ENCODE measurements at regions not wholly inside any gene's neighbourhood (a gene's known extent, or its start where the extent isn't known, plus 50 kb on each side); places are given as distances from the start of the nearest gene placed in this dataset.
A peak's percentile ranks its signal among the peaks of the same experiment; 100 is the strongest.

DNA sequence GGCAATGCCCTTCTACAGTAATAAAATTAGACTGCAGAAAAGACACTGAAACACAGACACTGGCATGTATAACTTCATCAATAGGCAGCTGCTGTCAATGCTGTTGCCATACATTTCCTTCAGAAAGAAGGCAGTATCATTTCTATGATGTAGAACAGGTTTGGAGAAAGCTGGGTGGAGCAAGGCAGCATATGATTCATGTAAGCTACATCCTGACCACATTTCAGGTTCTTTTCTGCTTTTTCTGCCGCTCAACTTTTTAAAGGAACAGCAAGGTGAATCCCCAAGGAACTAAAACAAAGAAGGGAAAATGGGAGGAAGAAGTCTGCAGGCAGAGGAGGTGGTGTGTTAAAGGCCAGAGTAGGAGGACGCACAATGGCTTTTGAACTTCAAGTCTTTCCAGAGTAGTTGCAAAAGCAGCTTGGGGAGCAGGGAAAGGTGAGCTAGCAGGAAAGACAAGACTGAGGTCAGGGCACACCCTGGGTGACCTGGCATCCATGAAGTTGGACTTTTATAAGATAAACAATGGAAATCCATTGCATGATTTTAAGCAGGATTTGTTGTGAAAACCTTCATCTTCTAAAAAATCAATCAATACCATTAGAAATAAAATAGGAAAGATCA, 142.1 kb downstream of the MED10 start:
- Mint-ChIP-seq H3K36me3 (ENCODE audit: low read depth) (no peaks in the 10 kb centered on the region), H3K27ac (no peak overlapping the region), H3K4me3 (no peak overlapping the region), H3K4me1 (no peaks in the 10 kb centered on the region), H3K27me3 (peaks cover 21% of the 10 kb centered on the region), H3K9me3 (peaks cover 9% of the 10 kb centered on the region)
- no peak for ATAC-seq (replicated peaks)

DNA sequence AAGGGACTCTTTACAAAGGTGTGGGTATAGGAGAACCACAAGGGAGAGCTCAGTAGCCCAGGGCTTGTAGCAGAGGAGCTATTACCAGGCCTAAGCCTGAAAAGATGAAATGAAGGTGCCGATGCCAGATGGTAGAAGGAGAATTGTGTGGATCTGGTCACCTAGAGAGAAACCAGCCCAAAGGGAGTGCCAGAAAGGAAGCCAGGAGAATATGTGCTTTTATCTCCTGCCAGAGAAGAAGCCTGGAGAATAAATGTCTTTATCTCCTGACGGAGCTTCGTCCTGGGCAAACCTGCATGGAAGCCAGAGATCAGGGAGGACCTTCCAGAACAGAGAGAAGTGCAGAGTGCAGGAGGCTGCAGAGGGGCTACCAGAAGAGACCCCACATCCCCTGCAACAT, 142.6 kb downstream of the MED10 start:
- no peak for ATAC-seq (replicated peaks)
- Mint-ChIP-seq H3K27ac (no peak overlapping the region), H3K36me3 (ENCODE audit: low read depth) (no peaks in the 10 kb centered on the region), H3K9me3 (peaks cover 4% of the 10 kb centered on the region), H3K4me3 (no peak overlapping the region), H3K27me3 (peaks cover 16% of the 10 kb centered on the region), H3K4me1 (no peaks in the 10 kb centered on the region)

DNA sequence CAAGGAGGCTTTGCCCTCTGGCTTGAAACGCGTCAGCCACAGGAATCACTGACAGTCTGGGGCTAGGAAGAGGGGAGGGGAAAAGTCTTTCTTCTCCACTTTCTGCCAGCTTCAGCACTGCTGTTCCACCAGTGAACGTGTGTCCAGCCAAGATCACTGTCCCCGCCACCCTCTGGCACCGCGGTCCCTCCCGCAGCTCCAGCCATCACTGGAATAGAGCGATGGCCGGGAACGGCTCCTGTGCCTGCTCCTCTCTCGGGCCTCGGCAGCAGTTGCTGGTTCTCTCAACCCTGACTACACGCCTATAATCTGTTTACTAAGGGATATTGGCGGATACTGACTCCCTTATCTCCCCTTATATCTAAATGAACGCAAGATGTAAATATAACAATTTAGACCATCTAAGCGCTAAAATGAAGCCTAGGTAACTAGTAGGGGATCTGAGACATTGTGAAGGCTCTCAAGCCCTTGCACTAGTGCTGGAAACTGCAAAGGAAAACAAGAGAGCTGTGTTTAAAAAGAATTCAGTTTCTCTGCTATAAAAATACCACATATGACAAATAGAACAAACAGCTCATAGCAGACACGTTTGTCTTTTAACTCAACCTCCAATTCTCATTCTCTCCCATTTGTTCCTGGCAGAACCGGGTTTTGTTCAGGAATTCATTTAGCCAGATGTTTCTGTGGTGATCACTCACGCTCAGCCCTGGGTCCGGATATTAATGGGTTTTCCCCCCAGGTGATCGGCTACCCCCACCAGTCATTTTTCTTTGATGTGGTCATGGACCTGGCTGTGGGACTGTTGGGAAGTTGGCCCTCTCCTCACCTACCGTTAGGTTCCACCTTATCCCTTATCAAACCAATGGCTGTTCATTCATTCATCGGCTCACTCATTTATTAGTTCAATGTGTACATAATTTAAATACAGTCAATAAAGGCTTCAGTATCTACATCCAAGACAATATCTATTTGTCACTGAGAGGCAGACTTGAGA, 149.8 kb downstream of the MED10 start:
- Mint-ChIP-seq H3K4me1 (no peaks in the 10 kb centered on the region), H3K9me3 (no peaks in the 10 kb centered on the region), H3K4me3 (no peak overlapping the region), H3K27me3 (peaks cover 15% of the 10 kb centered on the region), H3K27ac (no peak overlapping the region), H3K36me3 (ENCODE audit: low read depth) (no peaks in the 10 kb centered on the region)
- no peak for ATAC-seq (replicated peaks)

DNA sequence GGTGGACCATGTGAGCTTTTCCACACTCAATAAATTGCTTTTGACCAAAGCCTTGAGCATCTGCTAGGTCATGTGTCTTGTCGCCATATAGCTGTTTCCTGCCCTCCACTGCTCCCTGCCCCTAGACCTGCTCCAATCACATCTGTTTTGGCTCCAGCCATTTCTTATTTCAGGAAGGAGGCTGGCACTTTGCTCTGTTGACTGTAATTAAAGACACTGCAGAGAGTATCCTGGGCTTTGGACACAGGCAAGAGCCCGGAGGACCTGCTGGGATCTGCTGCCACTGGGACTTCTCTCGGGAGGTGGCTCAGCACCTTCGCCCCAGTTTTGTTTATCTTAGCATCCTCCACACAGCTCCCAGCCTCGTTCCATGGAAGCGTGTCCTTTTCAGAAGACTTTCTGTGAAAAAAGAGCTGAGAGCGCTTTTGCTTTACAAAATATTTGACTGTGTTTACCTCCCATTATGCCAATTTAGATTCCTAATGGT, 153.2 kb downstream of the MED10 start:
- no peak overlapping the region for H3K27ac Mint-ChIP-seq
- H3K4me1 Mint-ChIP-seq, result peaks cover 3% of the 10 kb centered on the region
- ATAC-seq (replicated peaks), result no peak
- H3K36me3 Mint-ChIP-seq (ENCODE audit: low read depth), result no peaks in the 10 kb centered on the region
- H3K27me3 Mint-ChIP-seq, result peaks cover 7% of the 10 kb centered on the region
- H3K4me3 Mint-ChIP-seq, result no peak overlapping the region
- H3K9me3 Mint-ChIP-seq, result no peaks in the 10 kb centered on the region

DNA sequence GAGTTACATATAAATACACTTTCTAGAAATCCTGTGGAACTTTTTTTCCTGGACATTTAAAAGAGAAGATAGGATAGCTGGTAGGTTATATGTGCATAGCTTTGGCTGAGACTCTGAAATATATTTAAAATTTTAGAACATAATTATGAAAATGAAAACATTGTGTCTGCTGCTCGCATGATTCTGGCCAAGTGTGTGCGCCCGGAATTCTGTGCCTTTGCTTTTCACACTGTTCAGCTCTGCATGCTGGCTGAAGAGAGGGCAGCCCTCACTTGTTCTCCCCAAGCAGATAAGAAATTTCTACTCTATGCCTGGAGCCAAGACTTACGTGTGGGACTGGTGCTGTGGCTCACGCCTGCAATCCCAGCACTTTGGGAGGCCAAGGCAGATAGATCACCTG, 153.9 kb downstream of the MED10 start:
- no peaks in the 10 kb centered on the region for H3K36me3 Mint-ChIP-seq (ENCODE audit: low read depth)
- H3K4me1 Mint-ChIP-seq, result peaks cover 3% of the 10 kb centered on the region
- ATAC-seq (replicated peaks), result no peak
- no peaks in the 10 kb centered on the region for H3K9me3 Mint-ChIP-seq
- no peak overlapping the region for H3K4me3 Mint-ChIP-seq
- no peak overlapping the region for H3K27ac Mint-ChIP-seq
- H3K27me3 Mint-ChIP-seq, result peaks cover 7% of the 10 kb centered on the region

DNA sequence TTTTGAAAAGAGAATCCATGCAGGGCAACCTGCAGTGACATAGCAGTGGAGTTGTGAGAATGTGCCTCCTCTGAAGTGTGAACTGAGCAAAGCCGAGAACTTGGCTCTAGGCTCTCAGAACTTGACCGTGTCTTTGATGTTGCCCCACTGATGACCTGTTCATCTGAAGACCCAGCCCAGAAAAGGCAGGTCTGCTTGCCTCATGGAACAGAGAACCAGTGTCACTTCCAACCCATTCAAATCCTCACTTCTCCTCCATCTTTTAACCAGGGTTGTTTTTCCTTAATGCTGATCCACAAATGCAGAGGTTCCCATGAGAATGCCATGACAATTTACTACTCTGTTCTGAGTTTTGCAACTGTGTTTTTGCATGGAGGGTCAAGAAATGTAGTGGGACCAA, 155.4 kb downstream of the MED10 start:
- ATAC-seq (replicated peaks), result no peak
- Mint-ChIP-seq H3K4me1 (peaks cover 3% of the 10 kb centered on the region), H3K27me3 (peaks cover 6% of the 10 kb centered on the region), H3K36me3 (ENCODE audit: low read depth) (no peaks in the 10 kb centered on the region), H3K27ac (no peak overlapping the region), H3K4me3 (no peak overlapping the region), H3K9me3 (no peaks in the 10 kb centered on the region)

DNA sequence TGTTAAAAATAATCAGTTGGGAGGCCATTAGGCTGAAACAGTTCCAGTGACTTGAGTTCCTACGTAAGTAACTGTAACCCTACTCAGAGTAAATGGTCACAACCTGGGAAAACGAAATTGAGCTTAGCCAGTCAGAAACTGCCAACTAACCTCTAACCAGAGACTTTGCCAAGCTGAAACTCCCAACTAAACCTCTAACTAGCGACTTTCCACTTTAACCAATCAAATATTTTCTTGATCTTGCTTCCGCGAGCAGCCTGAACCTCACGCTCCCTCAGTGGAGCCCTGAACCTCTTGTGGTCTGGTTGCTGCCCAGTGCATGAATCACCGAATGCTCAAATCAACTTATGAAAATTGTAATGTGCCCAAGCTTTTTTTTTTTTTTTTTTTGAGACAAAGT, 156.2 kb downstream of the MED10 start:
- Mint-ChIP-seq H3K4me3 (no peak overlapping the region), H3K27ac (no peak overlapping the region), H3K4me1 (peaks cover 3% of the 10 kb centered on the region), H3K9me3 (no peaks in the 10 kb centered on the region), H3K36me3 (ENCODE audit: low read depth) (no peaks in the 10 kb centered on the region), H3K27me3 (peaks cover 4% of the 10 kb centered on the region)
- peak; percentile 86 for ATAC-seq (replicated peaks)

DNA sequence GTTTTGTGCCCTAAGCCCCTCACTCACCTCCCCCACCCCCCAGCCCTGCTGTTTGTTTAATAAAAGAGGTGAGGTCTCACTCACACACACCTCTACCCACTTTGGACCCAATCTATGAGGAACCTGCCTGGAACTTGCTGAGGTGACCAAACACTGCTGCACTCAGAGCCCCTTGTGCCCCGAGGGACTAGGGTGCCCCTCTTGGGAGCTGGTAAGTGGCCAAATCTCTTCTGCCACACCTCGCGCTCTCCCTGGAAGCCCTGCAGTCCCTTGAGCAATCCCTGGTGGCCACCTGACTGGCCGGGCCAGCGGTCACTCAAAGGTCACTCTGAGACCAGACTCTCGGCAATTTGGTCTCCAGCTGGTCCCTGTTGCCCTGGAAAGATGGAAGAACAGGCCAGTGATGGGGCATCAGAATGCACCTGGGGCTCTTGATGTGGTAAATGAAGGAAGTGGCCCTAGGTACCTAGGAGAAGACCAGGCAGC, 157.2 kb downstream of the MED10 start:
- peaks cover 3% of the 10 kb centered on the region for H3K4me1 Mint-ChIP-seq
- no peak overlapping the region for H3K27ac Mint-ChIP-seq
- no peak for ATAC-seq (replicated peaks)
- no peaks in the 10 kb centered on the region for H3K36me3 Mint-ChIP-seq (ENCODE audit: low read depth)
- H3K27me3 Mint-ChIP-seq, result peaks cover 6% of the 10 kb centered on the region
- H3K9me3 Mint-ChIP-seq, result no peaks in the 10 kb centered on the region
- no peak overlapping the region for H3K4me3 Mint-ChIP-seq

DNA sequence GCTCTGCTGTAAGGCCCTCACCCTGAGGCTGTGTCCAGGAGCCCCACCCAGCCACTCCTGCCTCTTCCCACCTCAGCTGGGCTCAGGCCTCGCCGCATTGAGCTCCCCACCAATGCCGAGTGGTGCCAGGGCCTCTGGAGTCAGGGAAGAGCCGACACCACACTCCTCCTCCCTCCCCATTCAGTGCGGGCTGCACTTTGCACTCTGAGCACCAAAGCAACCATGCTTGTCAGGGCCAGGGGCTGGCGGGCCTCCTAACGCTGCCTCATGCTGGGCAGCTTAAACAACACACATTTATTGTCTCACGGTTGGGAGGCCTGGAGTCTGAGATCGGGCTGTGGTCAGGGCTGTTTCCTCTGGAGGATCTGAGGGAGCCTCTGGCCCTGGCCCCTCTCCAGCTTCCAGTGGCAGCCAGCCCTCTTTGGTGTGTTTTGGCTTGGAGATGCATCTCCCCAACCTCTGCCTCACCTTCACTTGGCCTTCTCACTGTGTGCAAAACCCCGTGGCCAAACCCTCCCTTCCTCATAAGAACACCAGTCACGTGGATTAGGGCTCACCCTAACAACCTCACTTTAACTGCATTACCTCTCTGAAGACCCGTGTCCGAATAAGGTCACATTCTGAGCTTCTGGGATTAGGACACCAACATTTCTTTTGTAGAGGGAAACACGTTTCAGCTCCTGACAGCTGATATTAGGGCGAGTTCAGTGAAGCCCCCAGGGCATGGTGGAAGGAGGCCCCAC, 157.8 kb downstream of the MED10 start:
- H3K4me3 Mint-ChIP-seq, result no peak overlapping the region
- H3K27me3 Mint-ChIP-seq, result peaks cover 3% of the 10 kb centered on the region
- no peaks in the 10 kb centered on the region for H3K9me3 Mint-ChIP-seq
- H3K36me3 Mint-ChIP-seq (ENCODE audit: low read depth), result no peaks in the 10 kb centered on the region
- peaks cover 3% of the 10 kb centered on the region for H3K4me1 Mint-ChIP-seq
- H3K27ac Mint-ChIP-seq, result no peak overlapping the region
- no peak for ATAC-seq (replicated peaks)

DNA sequence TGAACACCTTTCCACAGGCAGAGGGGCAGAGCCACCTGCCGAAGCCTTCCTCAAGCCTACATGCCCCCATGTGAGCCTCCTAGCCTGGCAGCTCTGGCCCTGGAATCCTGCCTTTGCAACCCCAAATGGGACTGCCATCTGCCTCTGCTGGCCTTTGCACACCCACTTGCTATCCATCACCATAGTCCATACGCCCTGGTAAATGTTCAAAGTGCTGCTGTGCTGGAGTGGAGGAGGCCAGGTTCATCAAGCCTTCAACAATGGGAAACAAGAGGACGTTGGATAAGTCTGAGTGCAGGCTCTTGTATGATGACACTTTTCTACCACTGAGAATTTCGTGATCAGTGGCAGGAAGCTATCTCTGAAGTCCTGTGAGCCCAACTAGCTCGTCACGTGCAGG, 159.8 kb downstream of the MED10 start:
- Mint-ChIP-seq H3K4me1 (peaks cover 3% of the 10 kb centered on the region), H3K27ac (no peak overlapping the region), H3K4me3 (no peak overlapping the region), H3K27me3 (peaks cover 6% of the 10 kb centered on the region), H3K36me3 (ENCODE audit: low read depth) (no peaks in the 10 kb centered on the region), H3K9me3 (peaks cover 6% of the 10 kb centered on the region)
- no peak for ATAC-seq (replicated peaks)

DNA sequence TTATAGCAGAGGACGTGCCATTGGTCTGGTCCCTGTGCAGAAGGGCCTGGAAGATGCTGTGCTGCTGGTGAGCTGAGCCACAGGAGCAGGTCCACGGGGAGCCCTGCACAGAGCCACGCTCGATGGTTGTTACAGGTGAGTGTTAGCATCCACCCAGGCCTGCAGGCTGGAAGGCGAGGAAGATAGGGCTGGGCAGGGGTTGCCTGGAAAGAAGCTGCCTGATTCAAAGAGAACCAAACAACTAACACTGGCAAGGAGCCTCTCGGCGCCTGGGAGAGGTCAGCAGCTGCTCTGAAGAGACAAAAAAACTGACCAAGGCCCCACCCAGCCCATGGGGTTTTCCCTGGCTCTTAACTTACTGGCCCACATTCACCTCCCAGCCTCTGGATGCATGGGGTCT, 160.2 kb downstream of the MED10 start:
- no peak overlapping the region for H3K27ac Mint-ChIP-seq
- peaks cover 3% of the 10 kb centered on the region for H3K4me1 Mint-ChIP-seq
- peaks cover 6% of the 10 kb centered on the region for H3K27me3 Mint-ChIP-seq
- ATAC-seq (replicated peaks), result no peak
- H3K4me3 Mint-ChIP-seq, result no peak overlapping the region
- no peaks in the 10 kb centered on the region for H3K36me3 Mint-ChIP-seq (ENCODE audit: low read depth)
- H3K9me3 Mint-ChIP-seq, result peaks cover 6% of the 10 kb centered on the region

DNA sequence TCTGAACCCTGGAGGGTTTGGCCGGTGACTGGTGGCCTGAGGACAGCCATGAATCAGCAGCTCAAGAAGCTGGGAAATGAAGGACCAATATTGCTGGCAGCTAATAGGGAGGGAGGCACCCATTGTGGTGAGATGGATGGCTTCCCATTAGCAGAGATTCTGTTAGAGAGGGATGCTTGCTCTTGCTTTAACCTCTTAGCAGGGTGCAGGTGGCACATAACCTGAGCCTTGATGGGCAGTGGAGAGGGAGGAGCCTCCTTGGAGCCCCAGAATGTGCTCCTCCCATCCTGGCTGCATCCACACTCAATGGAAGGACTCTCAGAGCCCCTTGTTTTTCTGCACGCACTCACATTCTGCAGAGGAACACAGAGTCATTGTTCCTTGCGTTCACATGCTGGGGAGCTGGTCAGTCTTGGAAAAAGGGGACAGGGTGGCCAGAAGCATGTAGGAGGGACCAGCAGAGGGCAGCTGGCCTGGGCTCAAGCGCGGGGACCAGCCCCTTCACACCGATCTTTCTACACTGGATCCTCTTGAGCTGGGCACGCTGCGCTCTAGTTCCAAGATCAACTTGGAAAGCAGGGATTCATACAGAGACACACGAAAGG, 161.8 kb downstream of the MED10 start:
- no peaks in the 10 kb centered on the region for H3K36me3 Mint-ChIP-seq (ENCODE audit: low read depth)
- H3K4me1 Mint-ChIP-seq, result no peaks in the 10 kb centered on the region
- H3K4me3 Mint-ChIP-seq, result no peak overlapping the region
- H3K27ac Mint-ChIP-seq, result no peak overlapping the region
- peaks cover 6% of the 10 kb centered on the region for H3K27me3 Mint-ChIP-seq
- peaks cover 6% of the 10 kb centered on the region for H3K9me3 Mint-ChIP-seq
- ATAC-seq (replicated peaks), result no peak

DNA sequence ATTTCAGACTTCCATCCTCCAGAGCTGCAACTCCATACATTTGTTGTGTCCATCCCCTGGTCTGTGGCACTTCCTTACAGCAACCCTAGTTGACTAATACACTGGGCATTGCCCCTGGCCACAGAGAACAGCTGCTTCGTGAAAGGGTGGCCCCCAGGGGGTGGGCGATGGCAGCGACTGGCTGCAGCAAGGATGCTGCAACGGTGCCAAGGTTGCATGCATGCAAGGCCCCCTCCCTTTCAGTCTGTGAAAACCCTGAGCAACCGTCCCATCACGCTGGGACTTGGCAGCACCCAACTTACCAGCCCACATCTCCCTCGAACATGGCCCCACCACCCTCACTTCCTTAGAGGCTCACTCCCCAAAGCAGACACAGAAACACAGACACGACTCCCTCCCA, 162.5 kb downstream of the MED10 start:
- no peaks in the 10 kb centered on the region for H3K36me3 Mint-ChIP-seq (ENCODE audit: low read depth)
- H3K9me3 Mint-ChIP-seq, result peaks cover 6% of the 10 kb centered on the region
- H3K4me1 Mint-ChIP-seq, result no peaks in the 10 kb centered on the region
- H3K4me3 Mint-ChIP-seq, result no peak overlapping the region
- no peak for ATAC-seq (replicated peaks)
- peaks cover 6% of the 10 kb centered on the region for H3K27me3 Mint-ChIP-seq
- no peak overlapping the region for H3K27ac Mint-ChIP-seq

DNA sequence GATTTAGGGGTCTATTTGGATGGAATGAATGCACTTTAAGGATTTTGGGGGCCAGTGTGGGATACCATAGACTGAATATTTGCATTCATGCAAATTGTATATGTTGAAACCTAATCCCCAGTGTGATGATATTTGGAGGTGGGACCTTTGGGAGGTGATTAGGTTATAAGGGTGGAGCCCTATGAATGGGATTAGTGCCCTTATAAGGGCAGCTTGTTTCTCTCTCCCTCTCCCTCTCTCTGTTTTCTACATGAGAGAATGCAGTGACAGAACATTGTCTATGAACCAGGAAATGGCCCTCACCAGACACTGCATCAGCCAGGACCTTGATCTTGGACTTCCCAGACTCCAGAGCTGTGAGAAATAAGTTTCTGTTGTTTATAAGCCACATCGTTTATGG, 166.1 kb downstream of the MED10 start:
- peaks cover 6% of the 10 kb centered on the region for H3K27me3 Mint-ChIP-seq

More for the DNA sequence above, 166.1 kb downstream of the MED10 start:
- H3K27ac Mint-ChIP-seq, result no peak overlapping the region
- H3K4me1 Mint-ChIP-seq, result no peaks in the 10 kb centered on the region
- peaks cover 6% of the 10 kb centered on the region for H3K9me3 Mint-ChIP-seq
- no peak overlapping the region for H3K4me3 Mint-ChIP-seq
- H3K36me3 Mint-ChIP-seq (ENCODE audit: low read depth), result no peaks in the 10 kb centered on the region
- ATAC-seq (replicated peaks), result no peak
